ENCODE measurements at regions not wholly inside any gene's neighbourhood (a gene's known extent, or its start where the extent isn't known, plus 50 kb on each side); places are given as distances from the start of the nearest gene placed in this dataset.
"Not testable (repeated sequence)": the region's sequence is repeated elsewhere in the genome, so short reads cannot be mapped to it uniquely, and the experiment has no call there.

- Histone ChIP-seq H3K27me3 (replicated peaks in 1 of 4; ENCODE audit: control extremely low read depth in 1 of 4, control insufficient read depth in 3 of 4, insufficient read depth in 4 of 4, low read length in 3 of 4) (no peaks in the 10 kb centered on the region), H3K9ac (ENCODE audit: low read length) (no peak overlapping the region), H3K27ac (ENCODE audit: low read length in 2 of 2) (no peak overlapping the region), H3K36me3 (replicated peaks in 1 of 2; ENCODE audit: control extremely low read depth in 1 of 2, control insufficient read depth in 1 of 2, extremely low read depth in 1 of 2, insufficient read depth in 2 of 2, low read length in 1 of 2) (no peaks in the 10 kb centered on the region), H3K79me2 (ENCODE audit: control insufficient read depth, insufficient read depth, low read length) (no peaks in the 10 kb centered on the region), H3K9me3 (ENCODE audit: control extremely low read depth in 1 of 3, control insufficient read depth in 2 of 3, insufficient read depth in 1 of 3, low read length in 2 of 3) (no peaks in the 10 kb centered on the region), H3K4me2 (replicated peaks; ENCODE audit: low read depth, low read length, poor library complexity, severe bottlenecking) (no peak overlapping the region), H3K4me3 (ENCODE audit: control extremely low read depth in 1 of 5, extremely low read depth in 1 of 5, insufficient read depth in 1 of 5, low read depth in 2 of 5, low read length in 4 of 5) (no peak overlapping the region), H3K4me1 (ENCODE audit: control insufficient read depth in 2 of 2, insufficient read depth in 2 of 2, low read length in 2 of 2) (no peaks in the 10 kb centered on the region), H4K20me1 (ENCODE audit: control insufficient read depth, insufficient read depth, low read length, poor library complexity, severe bottlenecking) (no peaks in the 10 kb centered on the region), H2AFZ (ENCODE audit: insufficient read depth, low read depth, low read length, poor library complexity, severe bottlenecking) (no peak overlapping the region)
- no CpG with 5 or more reads among the region's 5 CpGs for WGBS (ENCODE audit: insufficient coverage)
- Mint-ChIP-seq H3K4me3 (no peak overlapping the region), H3K27me3 (no peaks in the 10 kb centered on the region), H3K9me3 (ENCODE audit: insufficient read depth) (no peaks in the 10 kb centered on the region), H3K4me1 (no peaks in the 10 kb centered on the region), H3K27ac (no peak overlapping the region)
- CTCF ChIA-PET = no interaction called here
- DNase-seq (no peak), ATAC-seq (ENCODE audit: low read depth) (no peak)
- TF ChIP-seq EZH2 (IDR thresholded peaks at IDR 0.05; ENCODE audit: borderline replicate concordance, insufficient read depth, low read depth, low read length, poor library complexity, severe bottlenecking) (no peak), CTCF (IDR thresholded peaks at IDR 0.05) (no peak)
- intact Hi-C loops (cut with micrococcal nuclease) = no loop called here
- POLR2A ChIA-PET = no interaction called here
These were observed 751.0 kb downstream of the CD109 start for GRCh38 chr6:74447013-74447412.

GRCh38 chr6:74439123-74439811, 743.3 kb downstream of the CD109 start:
- Mint-ChIP-seq H3K27ac (no peak overlapping the region), H3K27me3 (no peaks in the 10 kb centered on the region), H3K9me3 (ENCODE audit: insufficient read depth) (peaks cover 5% of the 10 kb centered on the region), H3K4me1 (no peaks in the 10 kb centered on the region), H3K4me3 (no peak overlapping the region)
- Histone ChIP-seq H3K79me2 (ENCODE audit: control insufficient read depth, insufficient read depth, low read length) (no peaks in the 10 kb centered on the region), H3K27me3 (replicated peaks in 1 of 4; ENCODE audit: control extremely low read depth in 1 of 4, control insufficient read depth in 3 of 4, insufficient read depth in 4 of 4, low read length in 3 of 4) (no peaks in the 10 kb centered on the region), H3K4me3 (ENCODE audit: control extremely low read depth in 1 of 5, extremely low read depth in 1 of 5, insufficient read depth in 1 of 5, low read depth in 2 of 5, low read length in 4 of 5) (no peak overlapping the region), H3K9me3 (ENCODE audit: control extremely low read depth in 1 of 3, control insufficient read depth in 2 of 3, insufficient read depth in 1 of 3, low read length in 2 of 3) (no peaks in the 10 kb centered on the region), H3K4me1 (ENCODE audit: control insufficient read depth in 2 of 2, insufficient read depth in 2 of 2, low read length in 2 of 2) (no peaks in the 10 kb centered on the region), H2AFZ (ENCODE audit: insufficient read depth, low read depth, low read length, poor library complexity, severe bottlenecking) (no peak overlapping the region), H3K9ac (ENCODE audit: low read length) (no peak overlapping the region), H3K27ac (ENCODE audit: low read length in 2 of 2) (no peak overlapping the region), H3K36me3 (replicated peaks in 1 of 2; ENCODE audit: control extremely low read depth in 1 of 2, control insufficient read depth in 1 of 2, extremely low read depth in 1 of 2, insufficient read depth in 2 of 2, low read length in 1 of 2) (no peaks in the 10 kb centered on the region), H4K20me1 (ENCODE audit: control insufficient read depth, insufficient read depth, low read length, poor library complexity, severe bottlenecking) (no peaks in the 10 kb centered on the region), H3K4me2 (replicated peaks; ENCODE audit: low read depth, low read length, poor library complexity, severe bottlenecking) (no peak overlapping the region)
- ChIA-PET POLR2A (no interaction called here), CTCF (no interaction called here)
- ATAC-seq (ENCODE audit: low read depth) (no peak), DNase-seq (no peak)
- WGBS (ENCODE audit: insufficient coverage) = no CpG with 5 or more reads among the region's 1 CpG
- TF ChIP-seq CTCF (IDR thresholded peaks at IDR 0.05) (no peak), EZH2 (IDR thresholded peaks at IDR 0.05; ENCODE audit: borderline replicate concordance, insufficient read depth, low read depth, low read length, poor library complexity, severe bottlenecking) (no peak)
- intact Hi-C loops (cut with micrococcal nuclease) = no loop called here

GRCh38 chr6:74438395-74438794, 742.4 kb downstream of the CD109 start:
- H3K27ac Mint-ChIP-seq; H3K36me3 ChIP-seq (replicated peaks in 1 of 2; ENCODE audit: control extremely low read depth in 1 of 2, control insufficient read depth in 1 of 2, extremely low read depth in 1 of 2, insufficient read depth in 2 of 2, low read length in 1 of 2); H2AFZ ChIP-seq (ENCODE audit: insufficient read depth, low read depth, low read length, poor library complexity, severe bottlenecking); H3K27me3 Mint-ChIP-seq; H3K9me3 ChIP-seq (ENCODE audit: control extremely low read depth in 1 of 3, control insufficient read depth in 2 of 3, insufficient read depth in 1 of 3, low read length in 2 of 3); ATAC-seq (ENCODE audit: low read depth); CTCF ChIA-PET; H3K4me1 Mint-ChIP-seq; H3K4me3 ChIP-seq (ENCODE audit: control extremely low read depth in 1 of 5, extremely low read depth in 1 of 5, insufficient read depth in 1 of 5, low read depth in 2 of 5, low read length in 4 of 5); H3K4me2 ChIP-seq (replicated peaks; ENCODE audit: low read depth, low read length, poor library complexity, severe bottlenecking); H3K9me3 Mint-ChIP-seq (ENCODE audit: insufficient read depth); POLR2A ChIA-PET; DNase-seq; H3K4me1 ChIP-seq (ENCODE audit: control insufficient read depth in 2 of 2, insufficient read depth in 2 of 2, low read length in 2 of 2); intact Hi-C loops (cut with micrococcal nuclease); H3K4me3 Mint-ChIP-seq; H3K27ac ChIP-seq (ENCODE audit: low read length in 2 of 2); H3K27me3 ChIP-seq (replicated peaks in 1 of 4; ENCODE audit: control extremely low read depth in 1 of 4, control insufficient read depth in 3 of 4, insufficient read depth in 4 of 4, low read length in 3 of 4); H3K9ac ChIP-seq (ENCODE audit: low read length); H3K79me2 ChIP-seq (ENCODE audit: control insufficient read depth, insufficient read depth, low read length); H4K20me1 ChIP-seq (ENCODE audit: control insufficient read depth, insufficient read depth, low read length, poor library complexity, severe bottlenecking): not testable (repeated sequence)
- no CpG with 5 or more reads among the region's 1 CpG for WGBS (ENCODE audit: insufficient coverage)
